ENCODE measurements at regions not wholly inside any gene's neighbourhood (a gene's known extent, or its start where the extent isn't known, plus 50 kb on each side); places are given as distances from the start of the nearest gene placed in this dataset.

DNA sequence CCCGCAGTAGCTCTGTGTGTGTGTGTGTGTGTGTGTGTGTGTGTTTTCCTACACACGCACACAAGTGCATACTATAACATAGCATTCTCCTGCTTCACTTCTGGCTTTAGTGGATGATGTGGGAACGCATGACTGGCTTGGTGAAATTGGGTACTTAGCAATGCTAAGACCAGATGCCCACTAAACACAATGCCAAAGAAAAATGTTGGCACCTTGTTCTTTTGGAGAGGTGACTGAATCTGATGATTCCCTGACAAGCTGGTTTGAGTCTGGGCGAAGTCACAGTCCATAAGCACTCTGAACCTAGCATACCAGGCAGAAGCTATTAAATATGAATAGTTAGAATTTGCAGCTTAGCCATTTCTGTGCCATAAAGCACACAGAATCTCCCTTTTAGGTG lies 68.0 kb upstream of the CDCA7L start:
- no peaks in the 10 kb centered on the region for H3K79me2 ChIP-seq (ENCODE audit: insufficient read depth, low read length)
- no peaks in the 10 kb centered on the region for H3K36me3 ChIP-seq (ENCODE audit: control insufficient read depth in 1 of 2, insufficient read depth in 2 of 2, low read length in 2 of 2)
- no peak overlapping the region for H3K4me3 ChIP-seq (replicated peaks in 1 of 2; ENCODE audit: low read depth in 1 of 2, low read length in 2 of 2)
- no peak overlapping the region for H3K27ac ChIP-seq (ENCODE audit: low read depth, low read length)
- H3K9ac ChIP-seq (ENCODE audit: low read length), result no peak overlapping the region
- H4K20me1 ChIP-seq (ENCODE audit: insufficient read depth), result no peaks in the 10 kb centered on the region
- ATAC-seq, result no peak
- TF ChIP-seq CTCF (IDR thresholded peaks at IDR 0.05 in 2 of 3, conservative IDR thresholded peaks at IDR 0.05 in 1 of 3; ENCODE audit: borderline replicate concordance in 1 of 3, insufficient read depth in 1 of 3, low read depth in 2 of 3, low read length in 2 of 3) (no peak), SIN3A (IDR thresholded peaks at IDR 0.05; ENCODE audit: low read depth) (no peak), SP1 (IDR thresholded peaks at IDR 0.05; ENCODE audit: low read depth) (no peak), EZH2phosphoT487 (IDR thresholded peaks at IDR 0.05; ENCODE audit: borderline replicate concordance) (no peak), ZBTB33 (IDR thresholded peaks at IDR 0.05; ENCODE audit: extremely low read depth, insufficient replicate concordance, low read length) (no peak), POLR2A (IDR thresholded peaks at IDR 0.05; ENCODE audit: borderline replicate concordance, extremely low read depth, insufficient read depth, insufficient read length) (no peak), CBX3 (IDR thresholded peaks at IDR 0.05; ENCODE audit: low read depth) (no peak), JUND (IDR thresholded peaks at IDR 0.05) (no peak)
- TF ChIP-seq, protein P1, sequence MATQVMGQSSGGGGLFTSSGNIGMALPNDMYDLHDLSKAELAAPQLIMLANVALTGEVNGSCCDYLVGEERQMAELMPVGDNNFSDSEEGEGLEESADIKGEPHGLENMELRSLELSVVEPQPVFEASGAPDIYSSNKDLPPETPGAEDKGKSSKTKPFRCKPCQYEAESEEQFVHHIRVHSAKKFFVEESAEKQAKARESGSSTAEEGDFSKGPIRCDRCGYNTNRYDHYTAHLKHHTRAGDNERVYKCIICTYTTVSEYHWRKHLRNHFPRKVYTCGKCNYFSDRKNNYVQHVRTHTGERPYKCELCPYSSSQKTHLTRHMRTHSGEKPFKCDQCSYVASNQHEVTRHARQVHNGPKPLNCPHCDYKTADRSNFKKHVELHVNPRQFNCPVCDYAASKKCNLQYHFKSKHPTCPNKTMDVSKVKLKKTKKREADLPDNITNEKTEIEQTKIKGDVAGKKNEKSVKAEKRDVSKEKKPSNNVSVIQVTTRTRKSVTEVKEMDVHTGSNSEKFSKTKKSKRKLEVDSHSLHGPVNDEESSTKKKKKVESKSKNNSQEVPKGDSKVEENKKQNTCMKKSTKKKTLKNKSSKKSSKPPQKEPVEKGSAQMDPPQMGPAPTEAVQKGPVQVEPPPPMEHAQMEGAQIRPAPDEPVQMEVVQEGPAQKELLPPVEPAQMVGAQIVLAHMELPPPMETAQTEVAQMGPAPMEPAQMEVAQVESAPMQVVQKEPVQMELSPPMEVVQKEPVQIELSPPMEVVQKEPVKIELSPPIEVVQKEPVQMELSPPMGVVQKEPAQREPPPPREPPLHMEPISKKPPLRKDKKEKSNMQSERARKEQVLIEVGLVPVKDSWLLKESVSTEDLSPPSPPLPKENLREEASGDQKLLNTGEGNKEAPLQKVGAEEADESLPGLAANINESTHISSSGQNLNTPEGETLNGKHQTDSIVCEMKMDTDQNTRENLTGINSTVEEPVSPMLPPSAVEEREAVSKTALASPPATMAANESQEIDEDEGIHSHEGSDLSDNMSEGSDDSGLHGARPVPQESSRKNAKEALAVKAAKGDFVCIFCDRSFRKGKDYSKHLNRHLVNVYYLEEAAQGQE (IDR thresholded peaks at IDR 0.05; ENCODE audit: low read depth), result no peak
- TF ChIP-seq, protein P2, sequence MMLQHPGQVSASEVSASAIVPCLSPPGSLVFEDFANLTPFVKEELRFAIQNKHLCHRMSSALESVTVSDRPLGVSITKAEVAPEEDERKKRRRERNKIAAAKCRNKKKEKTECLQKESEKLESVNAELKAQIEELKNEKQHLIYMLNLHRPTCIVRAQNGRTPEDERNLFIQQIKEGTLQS (IDR thresholded peaks at IDR 0.05), result no peak
- intact Hi-C loops (cut with micrococcal nuclease), result no loop called here
- no TSS peak for BruUV-seq (replicated peaks)
- DNase-seq (ENCODE audit: low read depth, low spot score), result no peak
- no peaks in the 10 kb centered on the region for H3K9me3 ChIP-seq (ENCODE audit: control insufficient read depth in 1 of 2, insufficient read depth in 1 of 2, low read depth in 1 of 2, low read length in 2 of 2)
- no peak overlapping the region for H2AFZ ChIP-seq (ENCODE audit: low read depth, low read length, poor library complexity, severe bottlenecking)
- ChIA-PET RAD21 (ENCODE audit: low non-redundant PET in 1 of 2, low total read pairs in 2 of 2, uncharacterized antibody in 2 of 2, unreplicated experiment in 2 of 2) (no interaction called here), POLR2A (no interaction called here), CTCF (interaction anchor here (1.0 kb wide), 1 partner anchor 70 kb away, joined by 4 read pairs; no protein-coding TSS in a partner anchor)
- no peaks in the 10 kb centered on the region for H3K4me1 ChIP-seq (ENCODE audit: control insufficient read depth in 1 of 2, insufficient read depth in 2 of 2, low read length in 2 of 2)
- no peak overlapping the region for H3K4me2 ChIP-seq (ENCODE audit: low read length)
- H3K27me3 ChIP-seq (ENCODE audit: insufficient read depth, low read length), result no peaks in the 10 kb centered on the region
- H3K9me2 ChIP-seq (ENCODE audit: insufficient read depth), result no peaks in the 10 kb centered on the region

All from HCT116 (cell line).